ENCODE measurements at regions not wholly inside any gene's neighbourhood (a gene's known extent, or its start where the extent isn't known, plus 50 kb on each side); places are given as distances from the start of the nearest gene placed in this dataset.
"Not testable (repeated sequence)": the region's sequence is repeated elsewhere in the genome, so short reads cannot be mapped to it uniquely, and the experiment has no call there.

GRCh38 chr10:46773178-46773896 lies 137.9 kb upstream of the PTPN20 start:
- not testable (repeated sequence) for ATAC-seq (ENCODE audit: low read depth in 2 of 2); DNase-seq; H3K9me3 Mint-ChIP-seq; H3K4me3 Mint-ChIP-seq; H3K4me1 Mint-ChIP-seq; H3K36me3 Mint-ChIP-seq; H3K27ac Mint-ChIP-seq; H3K27me3 Mint-ChIP-seq

- not testable (repeated sequence) for H3K9me3 Mint-ChIP-seq
Observed at GRCh38 chr10:46773897-46774236, 137.4 kb upstream of the PTPN20 start.

GRCh38 chr10:46774366-46774765 lies 136.9 kb upstream of the PTPN20 start:
- not testable (repeated sequence) for H3K4me1 Mint-ChIP-seq; H3K9me3 Mint-ChIP-seq; DNase-seq; H3K27ac Mint-ChIP-seq; ATAC-seq (ENCODE audit: low read depth in 2 of 2); H3K27me3 Mint-ChIP-seq; H3K36me3 Mint-ChIP-seq; H3K4me3 Mint-ChIP-seq

More at GRCh38 chr10:46773897-46774236, 137.4 kb upstream of the PTPN20 start:
- H3K27me3 Mint-ChIP-seq; ATAC-seq (ENCODE audit: low read depth in 2 of 2); H3K4me3 Mint-ChIP-seq; H3K4me1 Mint-ChIP-seq; H3K27ac Mint-ChIP-seq; DNase-seq; H3K36me3 Mint-ChIP-seq: not testable (repeated sequence)

GRCh38 chr10:46774945-46775667 lies 136.1 kb upstream of the PTPN20 start:
- not testable (repeated sequence) for DNase-seq; H3K4me3 Mint-ChIP-seq; H3K27ac Mint-ChIP-seq; H3K9me3 Mint-ChIP-seq; H3K4me1 Mint-ChIP-seq; ATAC-seq (ENCODE audit: low read depth in 2 of 2); H3K27me3 Mint-ChIP-seq; H3K36me3 Mint-ChIP-seq

GRCh38 chr10:46775668-46776059 lies 135.6 kb upstream of the PTPN20 start:
- not testable (repeated sequence) for H3K27ac Mint-ChIP-seq; ATAC-seq (ENCODE audit: low read depth in 2 of 2); H3K36me3 Mint-ChIP-seq; DNase-seq; H3K4me3 Mint-ChIP-seq; H3K27me3 Mint-ChIP-seq; H3K4me1 Mint-ChIP-seq; H3K9me3 Mint-ChIP-seq

- H3K4me3 Mint-ChIP-seq; DNase-seq; H3K4me1 Mint-ChIP-seq; ATAC-seq (ENCODE audit: low read depth in 2 of 2); H3K36me3 Mint-ChIP-seq; H3K27me3 Mint-ChIP-seq; H3K27ac Mint-ChIP-seq; H3K9me3 Mint-ChIP-seq: not testable (repeated sequence)
Observed at GRCh38 chr10:46779571-46779970, 131.7 kb upstream of the PTPN20 start.

- not testable (repeated sequence) for H3K36me3 Mint-ChIP-seq; H3K9me3 Mint-ChIP-seq; H3K4me3 Mint-ChIP-seq; DNase-seq; H3K4me1 Mint-ChIP-seq; H3K27me3 Mint-ChIP-seq; ATAC-seq (ENCODE audit: low read depth in 2 of 2); H3K27ac Mint-ChIP-seq
Observed at GRCh38 chr10:46780164-46780563, 131.1 kb upstream of the PTPN20 start.

- DNase-seq; H3K36me3 Mint-ChIP-seq; H3K4me1 Mint-ChIP-seq; H3K27me3 Mint-ChIP-seq; H3K27ac Mint-ChIP-seq; H3K4me3 Mint-ChIP-seq; H3K9me3 Mint-ChIP-seq; ATAC-seq (ENCODE audit: low read depth in 2 of 2): not testable (repeated sequence)
Observed at GRCh38 chr10:46781001-46781400, 130.2 kb upstream of the PTPN20 start.

- ATAC-seq (ENCODE audit: low read depth in 2 of 2); H3K4me3 Mint-ChIP-seq; H3K27ac Mint-ChIP-seq; DNase-seq; H3K9me3 Mint-ChIP-seq; H3K36me3 Mint-ChIP-seq; H3K27me3 Mint-ChIP-seq; H3K4me1 Mint-ChIP-seq: not testable (repeated sequence)
Observed at GRCh38 chr10:46782001-46782874, 129.0 kb upstream of the PTPN20 start.

- not testable (repeated sequence) for DNase-seq; H3K4me1 Mint-ChIP-seq; H3K27me3 Mint-ChIP-seq; H3K9me3 Mint-ChIP-seq; H3K36me3 Mint-ChIP-seq; H3K27ac Mint-ChIP-seq; ATAC-seq (ENCODE audit: low read depth in 2 of 2)
- peak overlapping the region in 2 of 8 donors; percentile 26 to 45 for H3K4me3 Mint-ChIP-seq
Observed at GRCh38 chr10:46784665-46785064, 126.6 kb upstream of the PTPN20 start.

- H3K4me1 Mint-ChIP-seq; DNase-seq; H3K27me3 Mint-ChIP-seq; H3K9me3 Mint-ChIP-seq; H3K27ac Mint-ChIP-seq; ATAC-seq (ENCODE audit: low read depth in 2 of 2); H3K36me3 Mint-ChIP-seq: not testable (repeated sequence)
- H3K4me3 Mint-ChIP-seq = peak overlapping the region in 6 of 8 donors; percentile 41 to 94 (median 84)
Observed at GRCh38 chr10:46786125-46786517, 125.1 kb upstream of the PTPN20 start.

- Mint-ChIP-seq H3K4me3 (peak overlapping the region; percentile 80 to 95 (median 92)), H3K27ac (peak overlapping the region in 4 of 6 donors; percentile 53 to 93 (median 82))
- peak; percentile 65 to 68 for ATAC-seq (ENCODE audit: low read depth in 2 of 2)
- H3K4me1 Mint-ChIP-seq, H3K27me3 Mint-ChIP-seq, H3K9me3 Mint-ChIP-seq, H3K36me3 Mint-ChIP-seq: not testable (repeated sequence)
- peak; percentile 24 for DNase-seq
Observed at GRCh38 chr10:46786518-46787320, 124.5 kb upstream of the PTPN20 start.

GRCh38 chr10:46787321-46787615 lies 124.0 kb upstream of the PTPN20 start:
- H3K9me3 Mint-ChIP-seq = no peaks in the 10 kb centered on the region
- ATAC-seq (ENCODE audit: low read depth in 2 of 2) = peak; percentile 28 to 38
- peaks cover 0 to 6% (median 5%) of the 10 kb centered on the region in 3 donors for H3K4me1 Mint-ChIP-seq
- no peaks in the 10 kb centered on the region for H3K36me3 Mint-ChIP-seq
- DNase-seq = no peak
- no peaks in the 10 kb centered on the region for H3K27me3 Mint-ChIP-seq
- peak overlapping the region; percentile 80 to 95 (median 92) for H3K4me3 Mint-ChIP-seq
- peak overlapping the region in 5 of 6 donors; percentile 16 to 93 (median 54) for H3K27ac Mint-ChIP-seq
